GM19238 (cell line): ENCODE measurements at regions not wholly inside any gene's neighbourhood (a gene's known extent, or its start where the extent isn't known, plus 50 kb on each side); places are given as distances from the start of the nearest gene placed in this dataset.
"Not testable (repeated sequence)": the region's sequence is repeated elsewhere in the genome, so short reads cannot be mapped to it uniquely, and the experiment has no call there.

Experiments
- DNase-seq: peaks from one replicate; pipeline ENCODE4 v3.0.0; 2011; ENCODE audit warnings: low spot score; ENCODE audit not compliant: insufficient read length

DNA sequence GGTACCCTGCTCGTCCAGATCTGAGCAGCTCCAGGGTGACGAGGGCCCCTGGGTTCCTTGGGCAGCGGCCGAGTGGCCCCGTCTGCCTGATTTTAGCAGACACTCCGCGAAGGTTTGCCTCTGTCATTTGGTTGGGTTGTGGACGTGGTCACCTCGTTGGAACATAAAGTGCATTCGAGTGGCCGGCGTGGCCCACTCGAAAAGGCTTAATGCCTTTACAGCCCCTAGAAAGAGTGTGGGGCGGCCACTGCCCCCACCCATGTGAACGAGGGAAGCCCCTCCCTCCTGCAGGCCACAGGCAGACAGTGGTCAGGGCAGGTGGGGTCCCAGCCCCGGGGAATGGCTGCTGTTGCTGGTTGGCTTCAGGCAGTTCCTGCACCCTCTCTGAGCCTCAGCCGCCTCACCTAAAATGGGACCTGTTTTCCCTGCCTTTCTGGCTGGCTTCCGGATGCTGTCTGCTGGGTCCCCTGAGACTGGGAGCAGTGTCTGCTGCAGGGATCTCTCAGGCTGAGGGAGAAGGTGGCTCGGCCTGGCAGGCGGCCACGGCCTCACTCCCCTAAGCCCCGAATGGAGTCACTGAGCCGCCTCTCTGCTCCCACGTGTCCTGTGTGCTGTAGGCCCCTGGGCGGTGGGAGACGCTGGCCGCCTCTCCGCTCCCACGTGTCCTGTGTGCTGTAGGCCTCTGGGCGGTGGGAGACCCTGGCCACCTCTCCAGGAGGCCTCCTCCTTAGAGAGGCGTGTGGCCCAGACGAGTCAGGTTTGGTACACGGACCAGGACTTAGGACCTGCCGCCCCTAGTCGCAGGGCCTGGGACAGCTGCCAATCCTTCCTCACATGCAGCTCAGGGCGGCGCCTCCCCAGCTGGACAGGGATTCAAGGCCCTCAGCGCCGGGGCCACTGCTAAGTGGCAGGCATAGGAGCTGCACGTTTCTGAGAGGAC, 233.0 kb downstream of the ERMARD start:
- DNase-seq: no peak

DNA sequence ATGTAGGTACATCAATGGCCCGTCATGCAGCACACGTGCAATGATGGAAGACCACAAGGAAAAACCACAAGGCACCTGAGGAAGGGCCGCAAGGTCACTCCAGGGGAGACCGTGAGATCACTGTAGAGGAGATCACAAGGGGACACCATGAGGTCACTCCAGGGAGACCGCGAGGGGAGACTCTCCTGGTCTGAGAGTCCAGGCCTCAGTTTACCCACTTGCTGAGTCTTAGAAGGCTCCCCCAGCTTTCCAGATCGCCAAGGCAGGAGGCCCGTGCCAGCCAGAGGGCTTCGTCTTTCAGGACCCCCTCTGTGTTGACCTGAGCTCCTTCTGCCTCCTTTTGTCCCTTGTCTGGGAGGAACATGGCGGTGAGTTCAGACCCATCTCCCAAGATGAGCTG, 232.2 kb downstream of the ERMARD start:
- DNase-seq: no peak

DNA sequence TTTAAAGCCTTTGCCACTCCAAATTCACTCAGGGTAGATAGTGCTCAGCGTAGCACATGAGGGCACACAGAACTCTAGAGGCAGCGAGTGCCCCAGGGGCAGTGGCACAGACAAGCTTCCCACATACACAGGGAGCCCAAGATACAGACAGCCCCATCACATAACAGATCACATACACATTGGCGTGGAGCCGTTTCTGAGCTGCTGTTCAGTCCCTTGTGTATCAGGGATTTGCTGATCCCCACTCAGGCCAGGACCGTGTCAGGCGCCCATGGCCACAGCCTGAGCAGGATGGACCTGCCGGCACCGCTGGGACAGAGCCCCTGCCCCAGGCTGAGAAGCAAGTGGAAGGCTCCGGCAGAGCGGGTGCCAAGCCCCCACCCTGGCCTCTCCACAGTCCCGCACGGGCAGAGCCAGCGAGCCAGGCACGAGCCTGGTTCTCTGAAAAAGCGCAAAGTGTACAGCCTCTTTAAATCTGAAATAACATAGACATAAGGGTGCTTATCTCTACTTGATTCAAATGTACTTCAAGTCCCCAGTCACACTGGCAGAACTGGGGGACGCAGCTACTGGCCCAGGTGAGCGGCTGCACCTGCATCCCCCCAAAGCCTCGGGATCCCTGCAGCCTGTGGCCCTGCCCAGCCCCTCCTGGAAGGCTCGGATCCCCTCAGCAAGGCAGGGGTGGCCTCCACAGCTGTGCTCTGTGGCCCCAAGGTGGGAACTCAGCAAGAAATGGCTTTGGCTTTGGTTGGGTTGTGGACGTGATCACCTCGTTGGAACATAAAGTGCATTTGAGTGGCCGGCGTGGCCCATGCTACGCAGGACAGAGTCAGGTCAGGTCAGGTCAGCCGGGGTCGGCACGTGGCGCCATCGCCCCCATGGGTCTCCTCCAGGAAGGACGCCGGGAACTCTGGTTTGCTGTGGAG, 231.3 kb downstream of the ERMARD start:
- DNase-seq: no peak

GRCh38 chr6:169981969-169982368, 230.5 kb downstream of the ERMARD start:
- DNase-seq: no peak

GRCh38 chr6:169981568-169981967, 230.1 kb downstream of the ERMARD start:
- no peak for DNase-seq

GRCh38 chr6:169980826-169981450, 229.5 kb downstream of the ERMARD start:
- no peak for DNase-seq

DNA sequence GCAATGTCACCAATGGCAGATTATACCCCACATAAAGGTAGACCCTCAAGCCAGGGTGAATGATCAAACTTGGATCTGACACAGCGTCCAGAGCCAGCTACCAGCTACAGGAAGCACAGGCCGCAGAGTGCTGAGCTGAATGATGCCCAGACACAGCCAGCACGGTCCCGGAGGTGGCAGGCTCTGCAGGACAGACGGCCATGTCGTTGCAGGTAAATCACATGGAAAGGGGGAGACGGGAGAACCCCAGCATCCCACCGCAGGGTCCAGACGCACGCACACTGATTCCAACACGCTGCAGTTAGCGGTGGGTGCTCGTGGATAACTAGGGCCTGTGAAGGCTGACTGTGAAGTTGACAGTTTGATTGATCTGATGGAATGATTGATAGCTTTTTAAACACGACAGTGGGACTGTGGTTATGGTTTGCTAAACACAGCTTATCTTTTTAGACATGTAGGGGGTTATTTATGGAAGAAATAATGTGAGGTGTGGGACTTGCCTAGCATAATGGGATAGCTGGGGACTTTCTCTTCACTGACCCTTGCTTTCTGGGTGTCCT, 228.5 kb downstream of the ERMARD start:
- DNase-seq: no peak

DNA sequence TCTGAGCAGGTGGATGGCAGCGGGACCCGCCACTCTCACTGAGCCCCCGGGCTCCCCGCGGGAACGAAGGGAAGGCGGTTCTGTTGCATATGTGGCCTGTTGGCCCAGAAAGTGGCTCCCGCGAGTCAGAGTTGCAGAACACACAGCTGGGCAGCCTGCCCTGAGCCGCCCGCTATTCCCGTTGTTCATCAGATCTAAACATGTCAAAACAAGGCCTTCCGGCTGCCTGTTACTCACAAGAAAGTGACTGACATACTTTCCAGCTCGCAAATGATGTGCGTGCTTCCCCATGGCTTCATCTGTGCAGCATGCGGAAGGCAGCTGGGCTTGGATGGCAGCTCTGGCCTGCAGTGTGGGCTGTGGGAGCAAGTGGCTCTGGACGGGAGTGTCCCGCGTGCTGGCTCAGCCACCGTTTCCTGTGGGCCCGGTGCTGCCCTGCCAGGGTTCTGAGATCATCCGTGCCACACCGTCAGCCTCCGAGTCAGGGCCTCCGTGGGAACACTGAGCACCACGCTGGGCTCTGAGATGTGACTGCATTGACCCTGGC, 227.3 kb downstream of the ERMARD start:
- no peak for DNase-seq

- DNase-seq: no peak
These were observed 226.2 kb downstream of the ERMARD start for GRCh38 chr6:169977434-169978265.

GRCh38 chr6:169976301-169977081, 225.1 kb downstream of the ERMARD start:
- DNase-seq: no peak

DNA sequence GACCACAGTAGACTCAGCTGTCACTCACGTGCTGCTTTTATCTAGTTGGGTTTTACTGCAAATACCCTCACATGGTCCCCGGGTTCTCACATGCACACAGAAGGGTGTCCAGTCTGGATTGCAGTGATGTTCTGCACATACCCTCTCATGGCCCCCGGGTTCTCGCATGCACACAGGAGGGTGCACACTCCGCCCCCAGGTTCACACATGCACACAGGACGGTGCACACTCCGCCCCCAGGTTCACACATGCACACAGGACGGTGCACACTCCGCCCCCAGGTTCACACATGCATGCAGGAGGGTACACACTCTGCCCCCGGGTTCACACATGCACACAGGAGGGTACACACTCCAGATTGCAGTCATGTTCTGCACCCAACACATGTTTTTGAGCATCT, 224.3 kb downstream of the ERMARD start:
- no peak for DNase-seq

- no peak for DNase-seq
These were observed 223.9 kb downstream of the ERMARD start for GRCh38 chr6:169975286-169975685.

- DNase-seq: no peak
These were observed 223.2 kb downstream of the ERMARD start for GRCh38 chr6:169974663-169975062.

DNA sequence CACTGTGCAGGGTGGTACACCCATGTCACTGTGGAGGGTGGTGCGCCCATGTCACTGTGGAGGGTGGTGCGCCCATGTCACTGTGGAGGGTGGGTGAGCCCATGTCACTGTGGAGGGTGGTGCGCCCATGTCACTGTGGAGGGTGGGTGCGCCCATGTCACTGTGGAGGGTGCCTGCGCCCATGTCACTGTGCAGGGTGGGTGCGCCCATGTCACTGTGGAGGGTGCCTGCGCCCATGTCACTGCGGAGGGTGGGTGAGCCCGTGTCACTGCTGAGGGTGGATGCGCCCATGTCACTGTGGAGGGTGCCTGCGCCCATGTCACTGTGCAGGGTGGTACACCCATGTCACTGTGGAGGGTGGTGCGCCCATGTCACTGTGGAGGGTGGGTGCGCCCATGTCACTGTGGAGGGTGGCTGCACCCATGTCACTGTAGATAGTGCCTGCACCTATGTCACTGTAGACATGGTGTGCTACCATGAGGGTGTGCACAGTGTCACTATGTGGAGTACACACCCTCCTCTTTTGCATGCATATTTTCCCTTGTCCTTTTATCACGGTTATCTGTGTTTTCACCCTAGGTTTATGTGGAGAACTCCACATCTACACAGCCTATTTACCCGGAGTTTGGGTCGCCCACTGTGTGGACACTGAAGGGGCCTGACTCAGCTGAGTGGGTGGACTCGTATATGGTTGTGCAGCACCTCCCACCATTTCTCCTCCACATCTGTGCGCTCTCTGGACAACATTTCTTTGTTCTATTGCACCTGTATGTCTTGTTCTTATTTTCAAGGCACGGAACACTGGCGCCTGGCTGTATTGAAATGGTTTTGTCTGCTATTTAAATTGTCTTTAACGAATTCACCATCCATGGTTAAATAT, 222.4 kb downstream of the ERMARD start:
- not testable (repeated sequence) for DNase-seq

DNA sequence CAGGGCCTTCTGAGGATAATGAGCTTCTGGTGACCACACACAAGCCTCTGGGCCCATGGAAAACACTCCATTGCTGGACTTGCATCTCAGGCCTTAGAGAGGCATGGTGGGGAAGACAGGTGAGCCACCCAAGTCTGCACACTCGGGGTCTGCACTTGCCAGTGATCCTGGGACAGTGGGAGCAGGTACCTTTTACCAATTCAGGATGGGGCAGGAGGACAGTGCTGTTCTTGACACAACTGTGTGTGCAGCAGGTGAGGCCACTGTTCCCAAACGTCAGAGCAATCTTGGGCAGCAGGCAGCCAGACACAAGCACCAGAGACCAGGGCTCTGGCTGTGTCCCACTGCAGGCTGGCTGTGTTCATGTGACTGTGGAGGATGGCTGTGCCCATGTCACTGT, 221.3 kb downstream of the ERMARD start:
- no peak for DNase-seq

GRCh38 chr6:169972101-169972651, 220.8 kb downstream of the ERMARD start:
- DNase-seq: no peak

DNA sequence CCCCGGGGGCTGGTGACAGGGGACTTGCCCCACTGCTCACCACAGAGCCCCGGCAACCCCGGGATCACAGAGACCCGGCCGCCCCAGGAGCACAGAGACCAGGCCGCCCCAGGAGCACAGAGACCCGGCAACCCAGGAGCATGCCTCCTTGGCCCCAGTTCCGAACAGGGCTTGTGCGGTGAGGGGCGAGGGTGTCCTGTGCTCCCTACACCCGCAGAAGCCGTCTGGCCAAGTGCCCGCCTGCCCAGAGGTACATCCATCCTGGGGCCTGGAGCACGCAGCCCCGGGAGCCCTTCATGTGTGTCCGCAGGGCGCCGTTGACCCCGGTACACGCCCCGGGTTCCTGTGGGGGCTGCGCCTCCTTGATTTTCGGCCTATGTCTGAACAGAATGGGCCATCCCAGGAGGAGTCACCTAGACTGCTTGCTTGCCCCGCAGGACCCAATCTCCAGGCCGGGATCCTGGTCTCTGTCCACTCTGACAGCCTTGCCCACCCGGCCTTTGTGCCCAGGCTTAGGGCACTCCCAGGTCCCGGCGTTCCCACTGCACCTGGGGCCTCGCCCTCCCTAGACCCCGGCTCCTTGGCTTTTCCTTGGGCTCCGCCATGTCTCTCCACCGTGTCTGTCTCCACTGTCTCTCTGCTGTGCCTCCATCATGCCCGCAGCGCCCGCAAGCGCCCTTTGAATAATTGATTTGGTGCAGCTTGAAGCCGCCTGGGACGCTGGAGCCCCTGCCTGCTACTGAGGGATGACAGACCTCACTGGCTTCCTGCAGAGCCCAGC, 219.8 kb downstream of the ERMARD start:
- no peak for DNase-seq
